Stimulated activated CD4-positive, alpha-beta T cell treated with anti-CD3 and anti-CD28 coated beads, TNF-alpha, amount 100 ng/mL, for 48 hours (primary cell): ENCODE measurements at regions not wholly inside any gene's neighbourhood (a gene's known extent, or its start where the extent isn't known, plus 50 kb on each side); places are given as distances from the start of the nearest gene placed in this dataset.
A peak's percentile ranks its signal among the peaks of the same experiment; 100 is the strongest.
"Not testable (repeated sequence)": the region's sequence is repeated elsewhere in the genome, so short reads cannot be mapped to it uniquely, and the experiment has no call there.

Experiments
- DNase-seq, 3 donors: peaks; one replicate each; pipeline ENCODE4 v3.0.0-alpha.2; 2020; ENCODE audit warnings: low read depth in 3 of 3

DNA sequence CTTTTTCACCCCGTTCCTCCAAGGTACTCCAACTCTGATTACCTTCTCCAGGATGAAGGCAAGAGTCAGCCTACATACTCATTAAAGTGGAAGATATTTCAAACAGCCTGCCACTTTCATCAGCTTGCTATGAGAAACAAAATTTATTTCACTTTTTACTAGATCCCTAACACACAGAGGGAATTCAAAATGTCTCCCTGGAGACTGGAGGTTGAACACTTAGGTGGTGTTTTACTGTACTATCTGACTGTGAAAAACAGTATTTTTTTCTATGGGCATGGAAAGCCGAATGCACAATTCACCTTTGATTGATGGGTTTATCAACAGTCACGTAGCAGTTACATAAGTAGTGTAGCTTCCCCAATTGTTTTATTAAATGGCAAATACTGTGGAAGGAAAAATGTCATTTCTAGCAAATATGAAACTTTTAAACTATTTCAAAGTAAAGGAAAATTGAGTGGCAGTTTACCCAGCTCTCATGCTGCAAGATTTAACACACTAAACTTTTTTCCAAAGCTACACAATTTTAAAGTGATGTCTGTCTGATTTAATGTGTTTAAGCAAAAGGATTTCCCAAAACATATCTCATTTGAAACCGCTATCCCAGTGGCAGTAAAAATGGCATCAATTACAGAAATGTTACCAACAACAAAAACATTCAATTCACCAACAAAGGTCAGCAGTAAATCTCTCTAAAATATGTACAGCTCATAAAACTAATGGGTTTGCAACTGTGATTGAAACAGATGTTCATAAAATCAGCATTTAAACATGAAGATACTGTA is 125.0 kb upstream of the TLE4 start:
- DNase-seq, result no peak

GRCh38 chr9:79447308-79447605 is 124.5 kb upstream of the TLE4 start:
- DNase-seq, result no peak

- no peak for DNase-seq
Observed at GRCh38 chr9:79447762-79448161, 124.0 kb upstream of the TLE4 start.

GRCh38 chr9:79452265-79452664 is 119.5 kb upstream of the TLE4 start:
- no peak for DNase-seq

DNA sequence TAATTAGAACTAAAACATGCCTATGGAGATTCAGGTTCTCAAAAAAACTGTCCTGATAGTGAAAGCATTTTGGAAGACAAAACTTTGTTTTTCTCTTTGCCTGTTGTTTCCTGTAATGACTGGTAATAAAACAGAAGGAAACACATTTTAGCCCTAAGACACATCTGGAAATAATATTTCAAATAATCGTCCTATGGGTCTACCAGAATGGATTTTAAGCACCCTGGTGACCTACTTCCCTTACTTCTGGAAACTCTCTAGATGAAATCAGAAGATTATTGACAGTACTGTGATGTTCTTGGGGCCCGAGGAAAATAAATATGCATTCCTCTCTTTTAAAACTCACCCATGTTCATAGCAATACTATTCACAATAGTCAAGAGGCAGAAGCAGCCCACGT is 110.1 kb upstream of the TLE4 start:
- DNase-seq, result no peak

DNA sequence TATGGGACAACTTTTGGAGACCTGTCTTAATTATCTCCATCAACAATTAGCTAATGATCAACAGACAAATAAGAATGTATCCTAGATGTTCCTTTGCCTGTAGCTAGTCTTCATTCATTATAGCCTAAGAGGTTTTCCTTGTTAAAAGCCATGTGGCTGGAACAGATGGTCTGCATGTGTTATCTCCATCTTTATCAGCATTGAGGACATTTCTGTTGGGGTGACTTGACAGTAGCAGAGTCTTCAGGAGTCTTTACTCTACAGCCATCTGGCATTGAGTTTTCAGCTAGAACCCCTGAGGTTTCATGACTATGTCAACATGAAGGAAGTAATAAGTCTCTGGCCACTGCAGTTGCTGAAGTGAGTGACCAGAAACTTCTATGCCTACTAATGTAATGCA is 106.6 kb upstream of the TLE4 start:
- DNase-seq, result no peak

- no peak for DNase-seq
Observed at GRCh38 chr9:79469164-79469563, 102.6 kb upstream of the TLE4 start.

GRCh38 chr9:79470954-79471353 is 100.8 kb upstream of the TLE4 start:
- no peak for DNase-seq

- DNase-seq, result no peak
Observed at GRCh38 chr9:79471580-79472543, 99.9 kb upstream of the TLE4 start.

DNA sequence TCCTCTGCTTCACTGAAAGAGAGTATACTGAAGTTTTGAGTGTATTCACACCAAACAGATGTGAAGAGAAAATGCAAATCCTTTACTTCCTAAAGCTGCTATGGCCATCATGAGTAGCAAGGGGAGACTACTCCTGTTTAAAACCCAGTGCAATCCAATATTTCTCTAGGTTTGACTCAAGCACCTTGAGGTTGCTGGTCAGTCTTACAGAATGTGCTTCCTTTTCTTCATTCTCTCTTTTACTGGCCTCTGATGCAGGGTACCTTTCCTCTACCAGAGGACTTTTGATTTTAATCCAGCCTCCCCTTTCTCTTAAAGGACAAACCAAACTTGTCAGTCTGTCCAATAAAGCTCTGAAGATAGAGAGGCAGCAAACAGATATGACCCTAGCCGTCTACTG is 98.1 kb upstream of the TLE4 start:
- DNase-seq, result no peak

DNA sequence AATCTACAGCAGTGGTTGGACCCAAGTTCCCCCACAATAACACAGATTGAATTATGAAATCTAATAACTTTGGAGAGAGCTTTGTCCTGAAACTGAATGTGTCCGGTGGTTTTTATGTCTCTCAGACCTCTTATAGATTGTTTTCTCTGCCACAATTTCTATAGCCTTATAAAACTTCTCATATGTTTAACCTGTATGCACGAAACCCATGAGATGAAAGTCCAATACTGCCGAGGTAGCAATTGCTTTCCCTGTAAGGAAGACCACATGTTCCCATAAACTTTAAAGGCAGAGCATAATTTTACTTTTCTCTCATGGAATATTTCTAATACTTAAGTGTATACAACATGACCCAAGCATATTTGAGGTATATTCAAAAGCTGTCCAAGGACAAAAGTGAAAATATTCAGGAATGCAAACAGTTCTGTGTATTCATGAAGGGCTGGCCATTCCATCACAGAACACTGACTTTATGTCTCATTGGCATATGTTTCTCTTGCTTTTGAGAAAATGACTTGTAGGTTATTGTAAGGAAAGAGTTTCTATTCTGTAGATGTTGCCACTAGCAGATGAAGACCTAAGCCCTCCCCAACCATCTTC is 94.4 kb upstream of the TLE4 start:
- DNase-seq, result no peak

DNA sequence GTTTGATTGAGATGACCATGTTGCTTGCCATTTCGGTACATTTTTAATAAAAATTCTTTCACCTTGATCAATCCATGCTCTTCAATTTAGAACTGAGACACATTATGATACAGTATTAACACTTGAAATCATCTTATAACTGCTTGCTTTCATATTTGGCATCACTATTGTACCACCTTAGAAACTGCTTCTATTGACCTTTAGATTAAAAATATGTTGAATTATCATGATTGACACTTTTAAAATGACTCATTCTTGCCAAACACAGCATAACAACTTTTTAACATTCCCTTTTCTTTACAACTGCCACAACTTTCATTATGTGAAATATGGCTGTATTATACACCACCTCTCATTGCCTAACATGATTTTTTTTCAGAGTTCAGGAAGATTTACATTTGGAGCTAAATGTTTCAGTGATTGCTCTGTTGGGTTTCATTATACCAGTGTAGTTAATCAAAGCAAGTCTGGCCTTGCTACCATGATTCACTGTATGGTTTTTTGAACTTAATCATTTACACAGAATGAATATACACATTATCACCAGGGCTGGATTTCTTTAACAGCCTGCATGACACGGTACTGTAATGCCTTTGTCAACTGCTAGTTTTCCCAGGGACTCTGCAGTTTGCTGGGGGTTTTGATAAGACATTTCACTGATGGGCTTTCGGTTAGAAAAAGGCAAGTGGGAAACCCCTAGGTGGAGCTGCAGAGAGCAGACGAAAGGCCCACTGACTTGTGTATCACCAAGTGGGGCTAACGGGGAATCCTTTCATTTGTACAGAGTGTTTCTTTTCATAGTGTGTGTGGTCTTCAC is 93.6 kb upstream of the TLE4 start:
- DNase-seq, result peak in 1 of 3 donors; percentile 0

GRCh38 chr9:79480639-79481038 is 91.1 kb upstream of the TLE4 start:
- DNase-seq, result no peak

GRCh38 chr9:79481846-79482477 is 89.8 kb upstream of the TLE4 start:
- no peak for DNase-seq

DNA sequence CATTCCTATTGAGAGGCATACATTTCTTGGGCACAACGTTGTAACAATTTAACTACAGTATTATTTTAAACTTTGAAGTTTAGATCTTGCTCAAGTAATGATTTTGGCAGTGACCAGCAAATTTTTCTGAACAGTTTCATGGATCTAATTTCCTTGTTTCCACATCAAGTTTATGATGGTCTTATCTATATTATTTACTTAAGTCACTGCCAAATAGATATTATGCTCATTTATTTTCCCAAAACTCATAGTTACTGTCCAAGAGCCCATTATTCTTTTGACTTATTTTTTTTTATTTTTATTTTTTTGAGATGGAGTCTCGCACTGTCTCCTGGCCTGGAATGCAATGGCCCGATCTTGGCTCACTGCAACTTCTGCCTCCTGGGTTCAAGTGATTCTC is 86.5 kb upstream of the TLE4 start:
- DNase-seq, result no peak

GRCh38 chr9:79489261-79490000 is 82.3 kb upstream of the TLE4 start:
- no peak for DNase-seq

- DNase-seq, result no peak
Observed at GRCh38 chr9:79490657-79491248, 81.0 kb upstream of the TLE4 start.

DNA sequence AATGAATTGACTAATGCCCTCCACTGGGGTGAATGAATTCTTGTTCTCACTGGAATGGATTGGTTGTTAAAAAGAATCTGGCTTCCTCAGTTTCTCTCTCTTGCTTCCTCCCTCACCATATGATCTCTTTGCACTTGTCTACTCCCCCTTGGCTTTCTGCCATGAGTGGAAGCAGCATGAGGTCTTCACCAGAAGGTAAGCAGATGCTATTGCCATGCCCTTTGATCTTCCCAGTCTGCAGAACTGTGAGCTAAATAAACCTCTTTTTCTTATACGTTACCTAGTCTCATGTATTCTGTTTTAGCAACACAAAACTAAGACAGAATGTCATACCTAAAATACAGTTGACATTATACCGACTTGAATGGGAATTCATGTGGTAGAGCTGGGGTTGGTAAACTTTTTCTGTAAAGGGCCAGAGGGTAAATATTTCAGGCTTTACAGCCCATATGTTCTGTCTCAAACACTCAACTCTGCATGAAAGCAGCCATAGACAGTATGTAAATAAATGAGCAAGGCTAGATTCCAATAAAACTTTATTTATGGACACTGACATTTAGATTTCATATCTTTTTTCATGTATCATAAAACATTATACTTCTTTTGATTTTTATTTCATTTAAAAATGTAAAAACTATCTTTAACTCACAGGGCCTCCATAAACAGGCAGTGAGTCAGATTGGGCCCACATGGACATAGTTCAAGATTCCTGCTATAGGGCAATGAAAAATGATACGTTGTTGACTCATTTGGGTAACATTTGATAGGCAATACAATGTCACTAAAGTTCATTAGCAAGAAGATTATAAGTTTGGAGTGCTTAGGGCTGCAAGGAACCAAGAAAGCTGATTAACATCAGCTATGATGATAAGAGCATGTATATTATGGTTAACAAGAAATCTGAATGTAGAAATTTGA is 79.4 kb upstream of the TLE4 start:
- DNase-seq, result no peak

DNA sequence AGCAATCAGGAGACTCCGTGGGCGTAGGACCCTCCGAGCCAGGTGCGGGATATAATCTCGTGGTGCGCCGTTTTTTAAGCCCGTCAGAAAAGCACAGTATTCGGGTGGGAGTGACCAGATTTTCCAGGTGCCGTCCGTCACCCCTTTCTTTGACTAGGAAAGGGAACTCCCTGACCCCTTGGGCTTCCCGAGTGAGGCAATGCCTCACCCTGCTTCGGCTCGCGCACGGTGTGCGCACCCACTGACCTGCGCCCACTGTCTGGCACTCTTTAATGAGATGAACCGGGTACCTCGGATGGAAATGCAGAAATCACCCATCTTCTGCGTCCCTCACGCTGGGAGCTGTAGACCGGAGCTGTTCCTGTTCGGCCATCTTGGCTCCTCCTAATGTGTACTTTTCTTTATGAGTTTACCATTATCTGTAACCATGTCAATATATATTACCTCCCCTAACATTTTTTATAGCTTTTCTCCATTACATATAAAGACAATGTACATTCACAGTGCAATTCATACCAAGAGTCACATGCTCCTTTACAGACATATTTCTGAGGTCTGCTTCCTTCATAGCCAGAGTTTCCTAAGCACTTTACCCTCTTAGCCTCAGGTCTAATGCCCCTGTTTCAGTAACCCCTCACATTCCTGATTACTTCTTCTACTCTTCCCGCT is 71.4 kb upstream of the TLE4 start:
- DNase-seq, result not testable (repeated sequence)
